IPS-15b (cell line): ENCODE measurements at regions not wholly inside any gene's neighbourhood (a gene's known extent, or its start where the extent isn't known, plus 50 kb on each side); places are given as distances from the start of the nearest gene placed in this dataset.

ENCODE experiments used
- H3K27me3 ChIP-seq: one replicate; pipeline ENCODE4 v1.6.1; 2013; ENCODE audit warnings: low read length; ENCODE audit not compliant: control insufficient read depth, insufficient read depth
- H3K36me3 ChIP-seq: one replicate; pipeline ENCODE4 v1.6.1; 2013; ENCODE audit warnings: low read length; ENCODE audit not compliant: control insufficient read depth, insufficient read depth
- H3K4me1 ChIP-seq: one replicate; pipeline ENCODE4 v1.6.1; 2013; ENCODE audit warnings: mild to moderate bottlenecking, low read length; ENCODE audit not compliant: control insufficient read depth, insufficient read depth
- H3K4me3 ChIP-seq: one replicate; pipeline ENCODE4 v1.5.1; 2013; ENCODE audit warnings: low read depth, low read length
- H3K9ac ChIP-seq: one replicate; pipeline ENCODE4 v1.6.1; 2013; ENCODE audit warnings: low read depth, mild to moderate bottlenecking, low read length
- H3K9me3 ChIP-seq: one replicate; pipeline ENCODE4 v1.6.1; 2013; ENCODE audit warnings: mild to moderate bottlenecking, low read length; ENCODE audit not compliant: control insufficient read depth, insufficient read depth

- Histone ChIP-seq H3K9ac (no peak overlapping the region), H3K36me3 (no peaks in the 10 kb centered on the region), H3K4me3 (no peak overlapping the region), H3K9me3 (no peaks in the 10 kb centered on the region), H3K27me3 (no peaks in the 10 kb centered on the region), H3K4me1 (no peaks in the 10 kb centered on the region)
Measured at GRCh38 chr6:40819182-40819834, 219.7 kb downstream of the UNC5CL start.

GRCh38 chr6:40817369-40817768, 221.7 kb downstream of the UNC5CL start:
- no peaks in the 10 kb centered on the region for H3K36me3 ChIP-seq
- H3K27me3 ChIP-seq: no peaks in the 10 kb centered on the region
- H3K9me3 ChIP-seq: no peaks in the 10 kb centered on the region
- no peak overlapping the region for H3K4me3 ChIP-seq
- H3K9ac ChIP-seq: no peak overlapping the region
- H3K4me1 ChIP-seq: no peaks in the 10 kb centered on the region

DNA sequence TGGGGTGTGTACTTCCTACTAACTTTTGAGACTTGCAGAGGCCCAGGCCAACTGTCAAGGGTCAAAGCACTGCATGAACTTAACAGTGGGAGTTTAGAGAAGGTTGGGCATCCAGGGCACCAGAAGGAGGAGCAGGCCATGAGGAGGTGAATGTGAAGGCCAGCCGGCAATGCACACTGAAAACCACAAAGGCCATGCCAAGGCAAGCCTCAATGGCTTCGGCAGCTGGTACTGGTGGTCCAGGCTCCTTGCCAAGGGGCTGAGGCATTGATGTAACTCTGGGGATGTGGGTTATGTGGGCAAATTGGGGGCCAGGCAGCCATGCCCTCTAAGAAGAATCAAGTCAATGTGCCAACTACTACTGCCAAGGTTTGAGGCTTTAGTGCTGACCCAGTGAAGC, 222.4 kb downstream of the UNC5CL start:
- Histone ChIP-seq H3K36me3 (no peaks in the 10 kb centered on the region), H3K4me3 (no peak overlapping the region)

GRCh38 chr6:40815731-40816130, 223.3 kb downstream of the UNC5CL start:
- no peaks in the 10 kb centered on the region for H3K4me1 ChIP-seq
- H3K9ac ChIP-seq: no peak overlapping the region
- H3K36me3 ChIP-seq: no peaks in the 10 kb centered on the region
- H3K4me3 ChIP-seq: no peak overlapping the region
- no peaks in the 10 kb centered on the region for H3K9me3 ChIP-seq
- no peaks in the 10 kb centered on the region for H3K27me3 ChIP-seq

More for the DNA sequence above, 222.4 kb downstream of the UNC5CL start:
- Histone ChIP-seq H3K27me3 (no peaks in the 10 kb centered on the region), H3K4me1 (no peaks in the 10 kb centered on the region), H3K9ac (no peak overlapping the region), H3K9me3 (no peaks in the 10 kb centered on the region)

GRCh38 chr6:40810171-40810570, 223.0 kb upstream of the LRFN2 start:
- H3K9me3 ChIP-seq: no peaks in the 10 kb centered on the region
- H3K9ac ChIP-seq: no peak overlapping the region
- H3K27me3 ChIP-seq: no peaks in the 10 kb centered on the region
- no peaks in the 10 kb centered on the region for H3K36me3 ChIP-seq
- H3K4me3 ChIP-seq: no peak overlapping the region
- no peaks in the 10 kb centered on the region for H3K4me1 ChIP-seq

- Histone ChIP-seq H3K9ac (no peak overlapping the region), H3K36me3 (no peaks in the 10 kb centered on the region), H3K4me3 (no peak overlapping the region), H3K27me3 (no peaks in the 10 kb centered on the region), H3K9me3 (no peaks in the 10 kb centered on the region), H3K4me1 (no peaks in the 10 kb centered on the region)
Measured at GRCh38 chr6:40809627-40810026, 222.5 kb upstream of the LRFN2 start.

DNA sequence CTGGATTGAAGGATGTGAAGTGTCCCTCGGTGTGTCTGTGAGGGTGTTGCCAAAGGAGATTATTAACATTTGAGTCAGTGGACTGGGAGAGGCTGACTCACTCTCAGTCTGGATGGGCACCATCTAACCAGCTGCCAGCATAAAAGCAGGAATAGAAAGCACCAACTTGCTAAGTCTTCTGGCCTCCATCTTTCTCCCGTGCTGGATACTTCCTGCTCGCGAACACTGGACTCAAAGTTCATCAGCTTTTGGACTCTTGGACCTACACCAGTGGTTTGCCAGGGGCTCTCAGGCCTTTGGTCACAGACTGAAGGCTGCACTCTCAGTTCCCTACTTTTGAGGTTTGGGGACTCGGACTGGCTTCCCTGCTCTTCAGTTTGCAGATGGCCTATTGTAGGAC, 220.3 kb upstream of the LRFN2 start:
- no peaks in the 10 kb centered on the region for H3K36me3 ChIP-seq
- H3K4me3 ChIP-seq: no peak overlapping the region
- no peaks in the 10 kb centered on the region for H3K4me1 ChIP-seq

GRCh38 chr6:40806256-40806864, 219.2 kb upstream of the LRFN2 start:
- Histone ChIP-seq H3K9ac (no peak overlapping the region), H3K27me3 (no peaks in the 10 kb centered on the region), H3K4me1 (no peaks in the 10 kb centered on the region), H3K36me3 (no peaks in the 10 kb centered on the region), H3K4me3 (no peak overlapping the region), H3K9me3 (no peaks in the 10 kb centered on the region)

More for the DNA sequence above, 220.3 kb upstream of the LRFN2 start:
- Histone ChIP-seq H3K9ac (no peak overlapping the region), H3K9me3 (no peaks in the 10 kb centered on the region), H3K27me3 (no peaks in the 10 kb centered on the region)

DNA sequence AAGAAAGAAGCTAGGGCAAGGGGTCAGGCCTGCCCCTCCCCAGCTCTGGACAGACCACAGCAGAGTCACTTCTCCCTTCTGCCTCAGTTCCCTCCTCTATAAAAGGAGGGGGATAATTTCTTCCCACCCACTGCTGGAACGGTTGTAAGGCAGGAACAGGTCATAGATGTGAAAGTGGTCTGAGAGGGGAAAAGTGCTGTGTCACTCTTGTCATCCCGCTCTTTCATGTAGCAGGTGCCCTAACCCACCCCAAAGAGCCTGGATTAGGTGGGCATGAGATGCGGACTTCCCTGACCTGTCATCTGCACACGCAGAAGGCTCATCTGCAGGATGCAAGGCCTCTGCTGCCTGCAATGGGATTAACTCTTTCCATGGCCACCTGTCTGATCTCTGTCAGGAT, 218.2 kb upstream of the LRFN2 start:
- no peaks in the 10 kb centered on the region for H3K9me3 ChIP-seq
- no peaks in the 10 kb centered on the region for H3K27me3 ChIP-seq
- H3K4me3 ChIP-seq: no peak overlapping the region
- no peaks in the 10 kb centered on the region for H3K36me3 ChIP-seq
- no peak overlapping the region for H3K9ac ChIP-seq
- no peaks in the 10 kb centered on the region for H3K4me1 ChIP-seq

DNA sequence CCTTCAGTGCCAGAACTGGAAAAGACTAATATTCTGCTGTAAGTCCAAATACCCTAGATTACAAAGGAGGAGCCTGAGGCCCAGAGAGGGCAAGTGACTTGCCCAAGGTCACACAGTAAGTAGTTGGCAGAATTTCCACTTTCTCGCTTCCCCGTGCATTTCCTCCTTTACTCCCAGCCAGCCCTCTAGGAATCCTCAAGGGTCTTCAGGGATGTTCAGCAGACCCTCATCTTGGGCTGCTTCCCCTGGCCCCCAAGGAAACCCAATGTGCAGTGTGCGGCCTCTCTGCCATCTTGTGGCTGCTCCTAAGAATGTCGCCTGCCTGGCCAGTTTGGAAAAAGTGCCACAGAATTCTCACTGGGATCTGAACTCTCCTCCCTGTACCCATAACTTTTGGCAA, 217.7 kb upstream of the LRFN2 start:
- Histone ChIP-seq H3K4me1 (no peaks in the 10 kb centered on the region), H3K9me3 (no peaks in the 10 kb centered on the region), H3K4me3 (no peak overlapping the region), H3K36me3 (no peaks in the 10 kb centered on the region), H3K27me3 (peaks cover 3% of the 10 kb centered on the region), H3K9ac (no peak overlapping the region)

GRCh38 chr6:40803897-40804702, 216.9 kb upstream of the LRFN2 start:
- no peaks in the 10 kb centered on the region for H3K4me1 ChIP-seq
- no peak overlapping the region for H3K4me3 ChIP-seq
- H3K9ac ChIP-seq: no peak overlapping the region
- H3K27me3 ChIP-seq: peaks cover 11% of the 10 kb centered on the region
- H3K9me3 ChIP-seq: no peaks in the 10 kb centered on the region
- H3K36me3 ChIP-seq: no peaks in the 10 kb centered on the region

DNA sequence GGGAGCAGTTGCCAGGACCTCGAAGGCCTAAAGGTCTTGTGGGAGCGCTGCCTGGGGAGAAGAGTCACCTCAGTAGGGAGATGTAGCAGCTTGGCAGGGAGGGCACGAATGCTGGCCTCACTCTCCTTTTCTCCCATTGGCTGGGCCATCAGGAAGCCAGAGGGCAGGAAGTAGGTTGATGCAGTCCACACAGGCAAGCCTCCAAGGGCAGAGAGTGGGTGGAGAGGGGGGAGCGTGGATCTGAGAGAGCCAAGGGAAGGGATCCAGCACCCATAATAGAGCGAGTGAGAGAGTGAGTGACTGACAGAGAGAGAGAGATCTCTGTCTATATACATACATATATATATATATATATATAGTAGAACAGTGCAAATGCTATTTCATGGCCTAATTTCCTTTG, 215.3 kb upstream of the LRFN2 start:
- Histone ChIP-seq H3K9me3 (no peaks in the 10 kb centered on the region), H3K36me3 (no peaks in the 10 kb centered on the region), H3K4me1 (no peaks in the 10 kb centered on the region), H3K4me3 (no peak overlapping the region), H3K27me3 (peaks cover 24% of the 10 kb centered on the region), H3K9ac (no peak overlapping the region)
